ENCODE measurements at regions not wholly inside any gene's neighbourhood (a gene's known extent, or its start where the extent isn't known, plus 50 kb on each side); places are given as distances from the start of the nearest gene placed in this dataset.

- Histone ChIP-seq H3K4me3 (no peak overlapping the region), H3K9me3 (no peaks in the 10 kb centered on the region), H3K27me3 (peaks cover 7% of the 10 kb centered on the region), H3K27ac (no peak overlapping the region), H3K36me3 (no peaks in the 10 kb centered on the region), H3K4me1 (no peaks in the 10 kb centered on the region)
- WGBS, 2 donors (ENCODE audit: low coverage in 1 of 2): 55 to 62% methylated on average over 1 to 2 of the region's 2 CpGs
- ATAC-seq: no peak
- TF ChIP-seq POLR2AphosphoS5 (IDR thresholded peaks at IDR 0.05): no peak
- TF ChIP-seq CTCF (IDR thresholded peaks at IDR 0.05): no peak
- TF ChIP-seq EP300 (IDR thresholded peaks at IDR 0.05): no peak
- TF ChIP-seq POLR2A (IDR thresholded peaks at IDR 0.05): no peak
Observed at GRCh38 chr10:85235258-85235657, 906.9 kb downstream of the CCSER2 start.

- no peaks in the 10 kb centered on the region for H3K36me3 ChIP-seq
- 74 to 76% methylated on average over 2 to 13 of the region's 13 CpGs for WGBS, 2 donors (ENCODE audit: low coverage in 1 of 2)
- no peak overlapping the region for H3K4me3 ChIP-seq
- H3K27ac ChIP-seq: no peak overlapping the region
- no peak for ATAC-seq
- H3K9me3 ChIP-seq: no peaks in the 10 kb centered on the region
- H3K4me1 ChIP-seq: no peaks in the 10 kb centered on the region
- peaks cover 7% of the 10 kb centered on the region for H3K27me3 ChIP-seq
- TF ChIP-seq EP300 (IDR thresholded peaks at IDR 0.05) (no peak), POLR2AphosphoS5 (IDR thresholded peaks at IDR 0.05) (no peak), POLR2A (IDR thresholded peaks at IDR 0.05) (no peak), CTCF (IDR thresholded peaks at IDR 0.05) (no peak)
Observed at GRCh38 chr10:85238676-85239075, 910.3 kb downstream of the CCSER2 start.

GRCh38 chr10:85250304-85250703 lies 921.9 kb downstream of the CCSER2 start:
- no peak for ATAC-seq
- Histone ChIP-seq H3K27me3 (no peaks in the 10 kb centered on the region), H3K4me3 (no peak overlapping the region), H3K4me1 (no peaks in the 10 kb centered on the region), H3K36me3 (no peaks in the 10 kb centered on the region), H3K27ac (no peak overlapping the region), H3K9me3 (no peaks in the 10 kb centered on the region)
- TF ChIP-seq POLR2AphosphoS5 (IDR thresholded peaks at IDR 0.05) (no peak), CTCF (IDR thresholded peaks at IDR 0.05) (no peak), EP300 (IDR thresholded peaks at IDR 0.05) (no peak), POLR2A (IDR thresholded peaks at IDR 0.05) (no peak)
- 63 to 75% methylated on average over 3 to 5 of the region's 5 CpGs for WGBS, 2 donors (ENCODE audit: low coverage in 1 of 2)

GRCh38 chr10:85256481-85256880 lies 928.1 kb downstream of the CCSER2 start:
- H3K27ac ChIP-seq: no peak overlapping the region
- H3K4me1 ChIP-seq: no peaks in the 10 kb centered on the region
- H3K27me3 ChIP-seq: no peaks in the 10 kb centered on the region
- TF ChIP-seq POLR2A (IDR thresholded peaks at IDR 0.05) (no peak), EP300 (IDR thresholded peaks at IDR 0.05) (no peak), POLR2AphosphoS5 (IDR thresholded peaks at IDR 0.05) (no peak), CTCF (IDR thresholded peaks at IDR 0.05) (no peak)
- H3K9me3 ChIP-seq: no peaks in the 10 kb centered on the region
- WGBS, 2 donors (ENCODE audit: low coverage in 1 of 2): 74 to 77% methylated on average over 3 to 5 of the region's 5 CpGs
- no peak for ATAC-seq
- H3K36me3 ChIP-seq: no peaks in the 10 kb centered on the region
- no peak overlapping the region for H3K4me3 ChIP-seq

GRCh38 chr10:85259908-85260307 lies 931.5 kb downstream of the CCSER2 start:
- ATAC-seq: no peak
- WGBS, 2 donors (ENCODE audit: low coverage in 1 of 2): 70 to 71% methylated on average over 4 of the region's 4 CpGs
- H3K4me1 ChIP-seq: no peaks in the 10 kb centered on the region
- no peaks in the 10 kb centered on the region for H3K36me3 ChIP-seq
- no peaks in the 10 kb centered on the region for H3K9me3 ChIP-seq
- H3K27ac ChIP-seq: no peak overlapping the region
- H3K27me3 ChIP-seq: no peaks in the 10 kb centered on the region
- no peak overlapping the region for H3K4me3 ChIP-seq
- TF ChIP-seq EP300 (IDR thresholded peaks at IDR 0.05) (no peak), CTCF (IDR thresholded peaks at IDR 0.05) (no peak), POLR2AphosphoS5 (IDR thresholded peaks at IDR 0.05) (no peak), POLR2A (IDR thresholded peaks at IDR 0.05) (no peak)

Measured in gastroesophageal sphincter (tissue), 4 donors.